GM18861 (cell line): ENCODE measurements at regions not wholly inside any gene's neighbourhood (a gene's known extent, or its start where the extent isn't known, plus 50 kb on each side); places are given as distances from the start of the nearest gene placed in this dataset.
"Not testable (repeated sequence)": the region's sequence is repeated elsewhere in the genome, so short reads cannot be mapped to it uniquely, and the experiment has no call there.

Source experiments
- ATAC-seq: cut with Tn5 transposase; IDR thresholded peaks from one replicate; pipeline ENCODE4 v1.9.1; 2021; ENCODE audit not compliant: unreplicated experiment

- ATAC-seq, result no peak
Measured at GRCh38 chr14:45727133-45727532, 474.1 kb upstream of the MIS18BP1 start.

GRCh38 chr14:45721472-45721871 lies 468.5 kb upstream of the MIS18BP1 start:
- ATAC-seq, result no peak

GRCh38 chr14:45716572-45716971 lies 463.6 kb upstream of the MIS18BP1 start:
- ATAC-seq, result no peak

GRCh38 chr14:45715946-45716345 lies 462.9 kb upstream of the MIS18BP1 start:
- ATAC-seq, result no peak

- no peak for ATAC-seq
Measured at GRCh38 chr14:45709541-45709940, 456.5 kb upstream of the MIS18BP1 start.

GRCh38 chr14:45705940-45706534 lies 453.0 kb upstream of the MIS18BP1 start:
- ATAC-seq, result no peak

GRCh38 chr14:45699471-45699870 lies 446.5 kb upstream of the MIS18BP1 start:
- no peak for ATAC-seq

- no peak for ATAC-seq
Measured at GRCh38 chr14:45698462-45699134, 445.6 kb upstream of the MIS18BP1 start.

- no peak for ATAC-seq
Measured at GRCh38 chr14:45686771-45687170, 433.8 kb upstream of the MIS18BP1 start.

GRCh38 chr14:45680531-45680930 lies 427.5 kb upstream of the MIS18BP1 start:
- no peak for ATAC-seq

- ATAC-seq, result no peak
Measured at GRCh38 chr14:45679853-45680252, 426.9 kb upstream of the MIS18BP1 start.

GRCh38 chr14:45678163-45678562 lies 425.2 kb upstream of the MIS18BP1 start:
- no peak for ATAC-seq

- ATAC-seq, result no peak
Measured at GRCh38 chr14:45673420-45673819, 420.4 kb upstream of the MIS18BP1 start.

- no peak for ATAC-seq
Measured at GRCh38 chr14:45664668-45665356, 411.8 kb upstream of the MIS18BP1 start.

- no peak for ATAC-seq
Measured at GRCh38 chr14:45658917-45659299, 405.9 kb upstream of the MIS18BP1 start.

GRCh38 chr14:45658226-45658916 lies 405.4 kb upstream of the MIS18BP1 start:
- no peak for ATAC-seq

- no peak for ATAC-seq
Measured at GRCh38 chr14:45651890-45652289, 398.9 kb upstream of the MIS18BP1 start.

GRCh38 chr14:45650754-45651153 lies 397.8 kb upstream of the MIS18BP1 start:
- ATAC-seq, result no peak

GRCh38 chr14:45649051-45649450 lies 396.0 kb upstream of the MIS18BP1 start:
- no peak for ATAC-seq

GRCh38 chr14:45641541-45641940 lies 388.5 kb upstream of the MIS18BP1 start:
- ATAC-seq, result no peak

GRCh38 chr14:45634651-45635441 lies 381.8 kb upstream of the MIS18BP1 start:
- not testable (repeated sequence) for ATAC-seq
